ENCODE measurements at regions not wholly inside any gene's neighbourhood (a gene's known extent, or its start where the extent isn't known, plus 50 kb on each side); places are given as distances from the start of the nearest gene placed in this dataset.

DNA sequence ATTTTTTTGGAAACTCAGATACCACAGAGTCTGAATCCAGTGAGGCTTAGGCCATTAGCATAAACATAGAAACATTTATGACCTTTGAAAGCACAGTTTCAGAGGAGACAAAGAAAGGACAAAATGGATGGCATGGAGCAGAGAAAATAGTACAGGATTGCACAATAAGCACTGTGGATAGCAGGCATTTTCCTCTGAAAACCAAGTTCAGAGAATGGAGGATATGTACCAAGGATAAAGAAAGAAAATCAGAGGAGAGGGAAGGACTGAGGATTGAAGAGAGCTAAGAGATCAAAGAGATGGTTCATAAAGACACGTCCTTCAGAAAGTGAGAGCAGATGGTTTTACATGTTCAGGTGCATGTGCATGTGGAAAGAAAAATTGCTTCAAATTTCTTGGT is 707.2 kb upstream of the CELF2 start:
- H3K4me1 Mint-ChIP-seq (ENCODE audit: low read depth, unreplicated experiment): peaks cover 7% of the 10 kb centered on the region

DNA sequence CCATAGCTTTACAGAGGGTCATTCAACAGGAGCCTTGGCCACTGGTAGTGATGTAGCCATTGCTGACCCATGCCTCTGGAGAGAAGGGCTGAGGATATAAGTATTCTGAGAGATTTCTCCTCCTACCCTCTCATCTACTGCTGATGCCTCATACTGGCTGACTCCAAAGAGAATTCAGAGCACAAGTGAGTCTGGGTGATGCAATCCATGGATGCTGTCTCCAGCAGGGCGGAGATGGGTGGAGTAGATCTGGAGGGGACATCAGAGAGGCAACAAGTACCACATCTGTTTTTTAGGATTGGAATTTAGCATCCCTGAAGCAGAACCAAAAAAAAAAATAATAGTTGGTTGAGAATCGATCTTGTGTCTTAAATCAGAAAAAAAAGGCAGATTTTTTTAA is 705.7 kb upstream of the CELF2 start:
- Mint-ChIP-seq H3K27me3 (ENCODE audit: low read depth, unreplicated experiment) (no peaks in the 10 kb centered on the region), H3K27ac (ENCODE audit: unreplicated experiment) (no peak overlapping the region), H3K36me3 (ENCODE audit: low read depth, unreplicated experiment) (no peaks in the 10 kb centered on the region), H3K4me3 (ENCODE audit: unreplicated experiment) (no peak overlapping the region), H3K9me3 (ENCODE audit: unreplicated experiment) (no peaks in the 10 kb centered on the region), H3K4me1 (ENCODE audit: low read depth, unreplicated experiment) (peaks cover 7% of the 10 kb centered on the region)
- Histone ChIP-seq H3K79me2 (ENCODE audit: insufficient read depth, low read length) (no peaks in the 10 kb centered on the region), H2AFZ (ENCODE audit: low read depth, low read length) (no peak overlapping the region), H3K36me3 (ENCODE audit: insufficient read depth, low read length) (no peaks in the 10 kb centered on the region), H3K27me3 (ENCODE audit: insufficient read depth, low read length) (no peaks in the 10 kb centered on the region), H3K9ac (ENCODE audit: low read length) (no peak overlapping the region), H3K4me2 (ENCODE audit: low read length) (no peak overlapping the region), H3K9me3 (ENCODE audit: insufficient read depth, low read depth, low read length) (no peaks in the 10 kb centered on the region), H3K27ac (ENCODE audit: low read depth, low read length) (no peak overlapping the region), H3K4me1 (ENCODE audit: insufficient read depth, low read length) (no peaks in the 10 kb centered on the region), H3K4me3 (ENCODE audit: insufficient read depth, low read depth, low read length) (no peak overlapping the region), H4K20me1 (ENCODE audit: insufficient read depth, low read length) (no peaks in the 10 kb centered on the region)
- FAIRE-seq (no peak), DNase-seq (ENCODE audit: low read depth) (no peak)
- TF ChIP-seq, protein P1, sequence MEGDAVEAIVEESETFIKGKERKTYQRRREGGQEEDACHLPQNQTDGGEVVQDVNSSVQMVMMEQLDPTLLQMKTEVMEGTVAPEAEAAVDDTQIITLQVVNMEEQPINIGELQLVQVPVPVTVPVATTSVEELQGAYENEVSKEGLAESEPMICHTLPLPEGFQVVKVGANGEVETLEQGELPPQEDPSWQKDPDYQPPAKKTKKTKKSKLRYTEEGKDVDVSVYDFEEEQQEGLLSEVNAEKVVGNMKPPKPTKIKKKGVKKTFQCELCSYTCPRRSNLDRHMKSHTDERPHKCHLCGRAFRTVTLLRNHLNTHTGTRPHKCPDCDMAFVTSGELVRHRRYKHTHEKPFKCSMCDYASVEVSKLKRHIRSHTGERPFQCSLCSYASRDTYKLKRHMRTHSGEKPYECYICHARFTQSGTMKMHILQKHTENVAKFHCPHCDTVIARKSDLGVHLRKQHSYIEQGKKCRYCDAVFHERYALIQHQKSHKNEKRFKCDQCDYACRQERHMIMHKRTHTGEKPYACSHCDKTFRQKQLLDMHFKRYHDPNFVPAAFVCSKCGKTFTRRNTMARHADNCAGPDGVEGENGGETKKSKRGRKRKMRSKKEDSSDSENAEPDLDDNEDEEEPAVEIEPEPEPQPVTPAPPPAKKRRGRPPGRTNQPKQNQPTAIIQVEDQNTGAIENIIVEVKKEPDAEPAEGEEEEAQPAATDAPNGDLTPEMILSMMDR (IDR thresholded peaks at IDR 0.05; ENCODE audit: insufficient read depth, low read depth, low read length): no peak
- TF ChIP-seq EZH2 (IDR thresholded peaks at IDR 0.05; ENCODE audit: insufficient read depth, low read length): no peak

More for the DNA sequence above, 707.2 kb upstream of the CELF2 start:
- no peak overlapping the region for H3K27ac Mint-ChIP-seq (ENCODE audit: unreplicated experiment)
- H3K27me3 Mint-ChIP-seq (ENCODE audit: low read depth, unreplicated experiment): no peaks in the 10 kb centered on the region
- H3K4me2 ChIP-seq (ENCODE audit: low read length): no peak overlapping the region
- no peak for DNase-seq (ENCODE audit: low read depth)
- H3K9me3 Mint-ChIP-seq (ENCODE audit: unreplicated experiment): no peaks in the 10 kb centered on the region
- H3K36me3 ChIP-seq (ENCODE audit: insufficient read depth, low read length): no peaks in the 10 kb centered on the region
- no peak overlapping the region for H3K27ac ChIP-seq (ENCODE audit: low read depth, low read length)
- H2AFZ ChIP-seq (ENCODE audit: low read depth, low read length): no peak overlapping the region
- no peak overlapping the region for H3K4me3 Mint-ChIP-seq (ENCODE audit: unreplicated experiment)
- H3K9ac ChIP-seq (ENCODE audit: low read length): no peak overlapping the region
- no peaks in the 10 kb centered on the region for H3K79me2 ChIP-seq (ENCODE audit: insufficient read depth, low read length)
- TF ChIP-seq EZH2 (IDR thresholded peaks at IDR 0.05; ENCODE audit: insufficient read depth, low read length): no peak
- TF ChIP-seq, protein P1 (IDR thresholded peaks at IDR 0.05; ENCODE audit: insufficient read depth, low read depth, low read length): no peak
- H3K4me1 ChIP-seq (ENCODE audit: insufficient read depth, low read length): no peaks in the 10 kb centered on the region
- H3K4me3 ChIP-seq (ENCODE audit: insufficient read depth, low read depth, low read length): no peak overlapping the region
- H3K36me3 Mint-ChIP-seq (ENCODE audit: low read depth, unreplicated experiment): no peaks in the 10 kb centered on the region
- H4K20me1 ChIP-seq (ENCODE audit: insufficient read depth, low read length): no peaks in the 10 kb centered on the region
- FAIRE-seq: no peak
- no peaks in the 10 kb centered on the region for H3K9me3 ChIP-seq (ENCODE audit: insufficient read depth, low read depth, low read length)
- H3K27me3 ChIP-seq (ENCODE audit: insufficient read depth, low read length): no peaks in the 10 kb centered on the region

DNA sequence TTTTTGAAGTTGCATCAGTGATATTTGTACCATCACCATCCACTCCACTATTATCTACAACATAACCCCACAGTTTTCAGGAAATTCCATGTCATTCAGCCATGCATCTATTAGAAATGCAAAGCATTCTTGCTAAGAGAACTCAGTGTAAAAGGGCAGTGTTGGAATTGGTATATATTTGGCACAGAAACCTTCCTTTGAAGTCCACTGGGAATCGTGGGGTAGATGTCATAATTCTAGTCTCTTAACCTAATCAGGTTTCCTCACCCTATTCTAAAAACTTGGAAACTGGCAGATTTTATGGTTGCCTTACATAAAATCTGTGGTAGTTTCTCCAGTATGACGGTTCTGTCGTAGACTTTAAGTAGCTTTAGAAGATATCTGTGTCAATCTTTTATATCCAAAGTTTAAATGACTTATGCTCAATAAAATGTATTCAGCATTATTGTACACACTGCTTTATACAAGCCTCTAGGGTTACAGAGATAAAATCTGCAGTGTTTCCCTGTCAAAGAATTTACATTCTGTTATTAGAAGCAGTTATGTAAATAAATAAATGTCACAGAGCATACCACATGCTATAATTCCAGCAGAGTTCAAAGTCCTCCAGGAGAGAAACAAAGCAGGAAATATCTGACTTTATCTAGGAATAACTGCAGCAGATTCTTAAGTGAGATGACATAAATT is 704.4 kb upstream of the CELF2 start:
- H3K4me1 Mint-ChIP-seq (ENCODE audit: low read depth, unreplicated experiment): peaks cover 7% of the 10 kb centered on the region
- Histone ChIP-seq H3K4me2 (ENCODE audit: low read length) (peak overlapping the region; percentile 15), H3K27me3 (ENCODE audit: insufficient read depth, low read length) (no peaks in the 10 kb centered on the region), H3K9me3 (ENCODE audit: insufficient read depth, low read depth, low read length) (no peaks in the 10 kb centered on the region), H4K20me1 (ENCODE audit: insufficient read depth, low read length) (no peaks in the 10 kb centered on the region), H3K79me2 (ENCODE audit: insufficient read depth, low read length) (no peaks in the 10 kb centered on the region), H2AFZ (ENCODE audit: low read depth, low read length) (no peak overlapping the region), H3K9ac (ENCODE audit: low read length) (no peak overlapping the region), H3K36me3 (ENCODE audit: insufficient read depth, low read length) (no peaks in the 10 kb centered on the region), H3K4me1 (ENCODE audit: insufficient read depth, low read length) (no peaks in the 10 kb centered on the region), H3K27ac (ENCODE audit: low read depth, low read length) (no peak overlapping the region), H3K4me3 (ENCODE audit: insufficient read depth, low read depth, low read length) (no peak overlapping the region)
- H3K4me3 Mint-ChIP-seq (ENCODE audit: unreplicated experiment): no peak overlapping the region
- DNase-seq (ENCODE audit: low read depth) (peak; percentile 15), FAIRE-seq (no peak)
- no peaks in the 10 kb centered on the region for H3K9me3 Mint-ChIP-seq (ENCODE audit: unreplicated experiment)
- H3K27ac Mint-ChIP-seq (ENCODE audit: unreplicated experiment): no peak overlapping the region
- TF ChIP-seq, protein P1 (IDR thresholded peaks at IDR 0.05; ENCODE audit: insufficient read depth, low read depth, low read length): no peak
- TF ChIP-seq EZH2 (IDR thresholded peaks at IDR 0.05; ENCODE audit: insufficient read depth, low read length): no peak
- H3K27me3 Mint-ChIP-seq (ENCODE audit: low read depth, unreplicated experiment): no peaks in the 10 kb centered on the region
- H3K36me3 Mint-ChIP-seq (ENCODE audit: low read depth, unreplicated experiment): no peaks in the 10 kb centered on the region
